ENCODE measurements at regions not wholly inside any gene's neighbourhood (a gene's known extent, or its start where the extent isn't known, plus 50 kb on each side); places are given as distances from the start of the nearest gene placed in this dataset.

GRCh38 chr5:42878041-42878440 is 66.3 kb upstream of the SELENOP start:
- TF ChIP-seq CTCF (conservative IDR thresholded peaks at IDR 0.05; ENCODE audit: low read depth in 2 of 2) (no peak), ZNF114 (CRISPR knock-in tag; IDR thresholded peaks at IDR 0.05) (no peak)

Data from GM23338 (cell line).